ENCODE measurements at regions not wholly inside any gene's neighbourhood (a gene's known extent, or its start where the extent isn't known, plus 50 kb on each side); places are given as distances from the start of the nearest gene placed in this dataset.
A peak's percentile ranks its signal among the peaks of the same experiment; 100 is the strongest.

- peak; percentile 53 for TF ChIP-seq CTCF (IDR thresholded peaks at IDR 0.05; ENCODE audit: insufficient read depth, low read depth, low read length)
- peak; percentile 37 for DNase-seq (ENCODE audit: low read depth)
- no peak overlapping the region for H3K4me3 ChIP-seq (ENCODE audit: low read depth, low read length)
Observed at GRCh38 chr1:229156872-229157271, 114.0 kb upstream of the RAB4A start.

- no peak overlapping the region for H3K4me3 ChIP-seq (ENCODE audit: low read depth, low read length)
- no peak for DNase-seq (ENCODE audit: low read depth)
- no peak for TF ChIP-seq CTCF (IDR thresholded peaks at IDR 0.05; ENCODE audit: insufficient read depth, low read depth, low read length)
Observed at GRCh38 chr1:229157480-229157879, 113.4 kb upstream of the RAB4A start.

- H3K4me3 ChIP-seq (ENCODE audit: low read depth, low read length), result no peak overlapping the region
- TF ChIP-seq CTCF (IDR thresholded peaks at IDR 0.05; ENCODE audit: insufficient read depth, low read depth, low read length), result no peak
- no peak for DNase-seq (ENCODE audit: low read depth)
Observed at GRCh38 chr1:229158341-229158921, 112.5 kb upstream of the RAB4A start.

GRCh38 chr1:229158927-229159326 is 112.0 kb upstream of the RAB4A start:
- no peak for DNase-seq (ENCODE audit: low read depth)
- H3K4me3 ChIP-seq (ENCODE audit: low read depth, low read length), result no peak overlapping the region
- TF ChIP-seq CTCF (IDR thresholded peaks at IDR 0.05; ENCODE audit: insufficient read depth, low read depth, low read length), result no peak

- DNase-seq (ENCODE audit: low read depth), result no peak
- no peak overlapping the region for H3K4me3 ChIP-seq (ENCODE audit: low read depth, low read length)
- no peak for TF ChIP-seq CTCF (IDR thresholded peaks at IDR 0.05; ENCODE audit: insufficient read depth, low read depth, low read length)
Observed at GRCh38 chr1:229159668-229160544, 111.0 kb upstream of the RAB4A start.

GRCh38 chr1:229161740-229162139 is 109.2 kb upstream of the RAB4A start:
- no peak overlapping the region for H3K4me3 ChIP-seq (ENCODE audit: low read depth, low read length)
- DNase-seq (ENCODE audit: low read depth), result no peak
- TF ChIP-seq CTCF (IDR thresholded peaks at IDR 0.05; ENCODE audit: insufficient read depth, low read depth, low read length), result no peak
